Adipose tissue (tissue), 3 donors: ENCODE measurements at regions not wholly inside any gene's neighbourhood (a gene's known extent, or its start where the extent isn't known, plus 50 kb on each side); places are given as distances from the start of the nearest gene placed in this dataset.
"Not testable (repeated sequence)": the region's sequence is repeated elsewhere in the genome, so short reads cannot be mapped to it uniquely, and the experiment has no call there.

Source experiments
- H3K27ac ChIP-seq: one replicate; pipeline ENCODE4 v1.5.1; 2013; ENCODE audit warnings: low read depth, low read length
- WGBS, 3 donors: extraction: QIAGEN DNeasy Blood & Tissue Kit; methylation state at CpG; one replicate each; pipeline ENCODE4 v1.1.7; 2013; 5-methylcytosine and 5-hydroxymethylcytosine counted together
- donor health status: healthy with polysubstance abuse.
- donor health status: Bipolar disorder and iron deficiency.
- donor health status: healthy.

DNA sequence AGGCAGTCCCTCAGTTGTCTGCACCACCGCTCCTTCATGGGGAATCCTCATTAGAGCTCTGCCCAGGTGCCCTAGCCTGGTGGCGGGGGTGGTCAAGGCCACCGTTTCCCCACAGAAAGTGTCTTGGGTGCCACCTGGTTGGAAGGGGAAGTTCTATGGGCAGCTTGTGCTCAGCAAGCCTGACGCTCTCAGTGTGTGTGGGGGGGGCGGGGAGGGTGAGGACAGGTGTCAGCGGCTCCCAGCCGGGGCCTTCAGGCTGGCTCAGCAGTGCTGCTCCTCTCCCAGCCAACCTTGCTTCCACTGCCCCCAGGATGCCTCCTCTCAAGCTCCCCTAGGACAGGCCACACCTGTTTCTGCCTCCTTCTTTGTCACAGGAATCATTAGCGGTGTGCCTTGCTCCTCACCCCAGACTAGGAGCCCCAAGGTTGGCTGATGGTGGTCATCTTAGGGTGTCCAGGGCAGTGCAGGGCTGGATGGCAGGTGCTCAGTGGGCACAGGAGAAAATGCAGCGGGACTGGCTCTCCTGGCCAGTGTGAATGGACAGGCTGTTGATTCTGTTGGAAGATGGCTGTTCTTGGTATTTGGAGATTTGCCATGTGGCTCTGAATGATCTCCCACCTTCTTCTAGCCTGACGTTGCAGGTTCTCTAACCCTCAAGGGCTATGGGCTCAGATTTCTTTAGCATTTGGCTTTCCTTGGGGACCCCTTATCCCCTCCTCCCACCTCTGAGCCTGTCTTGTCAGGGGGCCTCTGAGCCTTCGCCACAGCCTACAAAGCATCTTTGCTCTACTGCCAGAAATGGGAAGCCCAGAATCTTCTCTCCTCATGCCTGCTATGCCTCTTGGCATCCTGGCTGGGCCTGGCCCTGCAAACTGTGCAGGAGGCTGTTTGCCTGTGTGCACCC, 185.8 kb upstream of the HS6ST1 start:
- WGBS, 3 donors: 82 to 84% (median 83%) methylated on average over 11 of the region's 11 CpGs
- no peak overlapping the region for H3K27ac ChIP-seq

DNA sequence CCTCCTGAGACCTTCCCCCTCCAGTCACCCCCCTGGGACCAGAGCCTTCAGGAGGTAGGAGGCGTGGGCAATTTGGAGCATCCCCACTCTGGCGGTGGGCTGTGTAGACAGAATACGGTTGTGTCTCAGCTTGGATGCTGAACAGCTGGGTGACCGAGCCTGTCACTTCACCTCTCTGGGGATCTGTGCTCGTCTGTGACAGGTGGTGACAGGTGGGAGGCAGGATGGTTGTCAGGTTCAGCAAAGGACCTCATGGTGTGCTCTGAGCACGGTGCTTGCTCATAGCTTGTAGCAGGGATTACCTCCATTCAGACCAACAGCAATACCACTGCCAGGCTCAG, 186.5 kb upstream of the HS6ST1 start:
- no peak overlapping the region for H3K27ac ChIP-seq
- WGBS, 3 donors: 85 to 92% (median 86%) methylated on average over 6 of the region's 6 CpGs

DNA sequence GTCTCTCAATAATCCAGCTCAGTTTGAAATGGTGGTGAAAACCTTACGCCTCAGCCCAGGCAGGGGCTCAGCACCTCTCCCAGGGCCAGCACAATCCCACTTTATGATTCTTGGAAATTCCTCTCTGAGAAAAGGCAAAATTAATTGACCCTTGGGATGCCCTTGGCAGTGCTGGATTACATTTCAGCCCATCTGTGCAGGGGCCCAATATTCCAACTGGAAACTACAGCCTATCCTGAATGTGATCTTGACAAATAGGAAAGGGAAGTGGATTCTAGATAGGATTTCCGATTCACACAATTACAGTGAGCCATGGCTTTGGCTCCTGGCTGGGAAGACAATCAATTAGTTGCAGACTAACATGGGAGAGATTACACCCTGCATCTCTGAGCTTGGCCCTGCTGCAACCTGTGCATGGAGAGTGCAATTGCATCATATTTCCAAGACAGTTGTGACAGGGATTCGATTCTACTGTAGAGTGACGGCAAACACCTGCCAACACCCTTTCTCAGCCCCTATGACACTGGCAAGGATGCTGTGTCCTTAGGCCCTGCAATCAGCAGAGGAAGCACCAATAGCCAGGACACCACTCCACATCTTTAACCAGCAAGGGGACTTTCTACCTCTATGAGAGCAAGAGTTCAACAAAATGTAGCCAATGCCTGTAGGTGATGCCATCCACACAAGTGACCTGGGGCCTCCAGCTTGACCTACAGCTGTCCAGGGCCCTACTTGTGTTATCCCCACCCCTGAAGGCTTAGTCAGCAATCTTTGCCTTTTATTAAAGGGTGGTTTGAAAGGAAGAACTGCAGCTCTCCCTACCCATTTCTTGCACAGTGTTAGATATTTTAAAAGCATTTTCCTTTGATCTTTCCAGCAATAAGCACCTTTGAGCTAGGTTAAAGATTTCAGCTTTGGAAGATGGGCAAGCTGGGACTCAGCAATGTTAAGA, 187.2 kb upstream of the HS6ST1 start:
- H3K27ac ChIP-seq: no peak overlapping the region
- 58 to 76% (median 68%) methylated on average over 4 of the region's 4 CpGs for WGBS, 3 donors

DNA sequence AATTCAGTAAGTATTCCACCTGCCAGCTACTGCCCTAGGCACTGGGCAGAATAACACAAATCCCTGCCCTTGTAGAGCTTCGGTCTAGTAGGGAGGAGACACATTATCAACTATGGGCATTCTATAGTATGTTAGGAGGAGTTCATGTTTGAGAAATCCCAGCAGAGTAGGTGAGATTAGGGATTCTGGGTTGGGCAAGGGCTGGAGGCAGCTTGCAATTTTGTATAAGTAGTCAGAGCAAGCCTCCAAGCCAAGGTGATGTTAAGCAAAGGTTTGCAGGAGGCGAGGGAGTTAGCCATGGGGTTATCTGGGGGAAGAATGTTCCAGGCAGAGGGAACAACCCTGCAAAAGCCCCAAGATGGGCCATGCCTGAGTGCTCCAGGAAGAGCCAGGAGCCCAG, 187.9 kb upstream of the HS6ST1 start:
- 90 to 97% (median 92%) methylated on average over 2 of the region's 2 CpGs for WGBS, 3 donors
- H3K27ac ChIP-seq: no peak overlapping the region

DNA sequence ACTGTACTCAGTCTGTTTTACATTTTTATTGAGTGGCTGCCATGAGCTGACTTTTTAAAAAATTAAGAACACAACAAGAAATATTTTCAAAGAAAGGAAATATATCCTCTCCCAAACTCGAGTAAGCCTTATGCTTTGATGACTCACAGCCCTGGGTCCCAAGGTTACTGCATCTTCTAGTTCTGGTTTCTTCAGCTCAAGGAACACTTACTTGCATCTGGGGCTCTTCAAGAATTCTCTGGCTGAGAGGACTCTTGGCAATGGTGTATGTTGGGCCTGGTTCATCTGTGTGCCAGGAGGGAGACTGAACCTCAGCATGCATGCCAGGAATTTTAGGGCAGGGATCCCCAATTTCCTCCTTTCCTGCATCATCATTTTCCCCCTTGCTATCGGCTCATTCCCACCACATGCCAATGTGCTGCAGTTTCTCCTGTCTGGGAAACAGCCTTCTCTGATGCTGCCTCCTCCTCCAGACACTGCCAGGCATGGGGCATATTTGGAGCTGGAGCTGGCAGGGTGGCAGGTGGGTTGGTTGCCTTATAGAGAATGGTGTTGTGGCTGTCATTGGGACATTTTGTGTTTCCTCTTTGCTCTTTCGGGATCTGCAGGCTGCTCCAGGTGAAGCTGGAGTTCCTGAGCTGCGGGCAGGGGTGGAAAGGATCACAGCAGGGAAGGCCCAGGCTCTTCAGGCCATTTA, 192.2 kb upstream of the HS6ST1 start:
- H3K27ac ChIP-seq: no peak overlapping the region
- 73 to 91% (median 74%) methylated on average over 4 of the region's 4 CpGs for WGBS, 3 donors

DNA sequence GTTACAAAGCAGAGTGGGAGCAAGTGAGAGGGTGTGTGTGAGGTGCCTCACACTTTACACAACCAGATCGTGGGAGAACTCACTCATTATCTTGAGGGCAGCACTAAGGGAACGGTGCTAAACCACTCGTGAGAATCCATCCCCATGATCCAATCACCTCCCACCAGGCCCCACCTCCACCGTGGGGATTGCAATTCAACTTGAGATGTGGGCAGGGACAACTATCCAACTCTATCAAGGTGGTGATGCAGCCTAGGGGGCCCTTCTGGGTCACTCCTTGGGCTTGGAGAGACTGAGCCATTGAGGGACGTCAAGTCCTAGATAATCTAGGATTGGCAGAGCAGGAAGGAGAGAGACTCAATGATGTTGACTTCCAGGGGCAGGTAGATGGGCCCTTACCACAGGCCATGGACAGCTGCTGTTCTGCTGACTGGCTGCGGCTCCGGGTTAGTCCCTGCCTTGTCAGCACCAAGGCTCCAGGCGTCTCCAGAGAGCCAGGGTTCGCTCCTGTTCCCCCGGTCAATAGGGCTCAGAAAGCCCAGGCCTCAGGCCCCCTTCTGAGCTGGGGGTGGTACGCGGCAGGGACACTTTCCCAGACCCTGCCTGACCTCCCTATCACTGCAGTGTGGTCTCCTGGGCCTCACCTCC, 193.2 kb upstream of the HS6ST1 start:
- WGBS, 3 donors: 95 to 97% (median 97%) methylated on average over 12 of the region's 12 CpGs
- no peak overlapping the region for H3K27ac ChIP-seq

DNA sequence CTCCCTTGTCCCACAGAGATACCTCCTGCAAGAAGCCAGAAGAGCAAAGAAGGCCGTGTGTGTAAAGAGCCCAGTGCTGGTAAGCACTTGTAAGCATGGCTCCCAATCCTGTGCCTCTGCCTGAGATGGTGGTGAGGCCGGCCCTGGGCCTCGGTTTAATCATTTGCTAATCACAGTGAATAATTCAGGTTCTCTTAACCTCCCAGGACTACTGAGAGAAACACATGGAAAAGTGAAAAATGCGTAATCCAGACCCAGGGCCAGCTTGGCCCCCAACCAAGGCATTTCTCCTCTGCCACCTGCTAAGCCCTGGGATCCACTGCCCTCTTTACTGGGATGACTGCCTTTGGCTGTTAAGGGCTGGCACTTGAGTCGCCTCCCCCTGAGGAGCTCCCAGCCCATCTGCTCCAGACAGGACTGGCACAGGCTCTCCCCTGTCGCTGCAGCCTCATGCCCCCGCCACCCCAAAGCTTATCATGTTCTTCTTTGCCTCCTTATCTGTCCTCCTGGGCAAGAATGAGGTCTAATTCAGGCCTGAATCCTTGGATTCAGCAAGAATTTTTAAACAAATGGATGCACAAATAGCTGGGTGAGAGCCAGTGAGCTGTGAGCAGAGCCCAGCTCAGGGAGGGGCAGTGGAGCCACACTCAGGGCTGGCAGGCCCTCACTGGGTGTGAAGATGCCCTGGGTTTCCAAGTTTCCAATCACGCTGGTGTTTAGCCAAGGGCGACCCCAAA, 193.9 kb upstream of the HS6ST1 start:
- 83 to 92% (median 90%) methylated on average over 9 of the region's 9 CpGs for WGBS, 3 donors
- no peak overlapping the region for H3K27ac ChIP-seq

DNA sequence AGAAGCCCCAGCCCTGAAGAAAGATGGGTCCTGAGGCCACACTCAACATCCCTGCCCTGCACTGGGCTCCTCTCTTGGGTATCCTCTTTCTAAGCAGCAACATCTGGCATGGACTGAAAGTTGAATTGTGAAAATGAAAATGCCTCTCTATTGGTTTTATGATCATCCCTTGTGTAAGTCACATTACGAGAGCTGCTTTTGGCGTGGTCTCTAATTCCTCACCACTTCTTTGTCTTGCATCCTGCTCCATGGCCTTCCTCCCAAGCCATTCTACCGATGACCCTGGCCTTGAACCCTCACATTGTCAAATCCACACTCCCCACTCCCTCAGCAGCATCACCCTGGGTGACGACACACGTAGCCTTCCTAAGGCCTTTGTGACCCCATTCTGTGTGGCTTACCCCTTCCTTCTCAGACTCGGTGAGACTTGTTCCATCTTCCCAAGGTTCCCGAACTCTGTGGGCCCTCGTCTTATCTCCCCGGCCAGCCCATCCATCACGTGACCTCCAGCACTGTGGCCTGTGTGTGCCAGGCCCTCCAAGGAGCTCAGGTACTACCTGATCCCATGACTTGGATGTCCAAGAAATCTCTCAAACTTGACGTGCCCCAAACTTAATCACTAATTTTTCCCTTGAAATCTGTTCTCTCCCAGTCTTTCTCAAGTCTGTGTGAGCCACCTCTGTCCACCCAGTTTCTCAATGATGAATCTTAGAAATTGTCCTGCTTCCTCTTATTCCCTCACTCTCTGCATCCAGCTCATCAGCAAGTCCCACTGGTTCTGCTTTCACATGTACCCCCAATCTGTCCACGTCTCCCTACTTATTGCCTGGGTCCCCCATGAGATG, 194.7 kb upstream of the HS6ST1 start:
- H3K27ac ChIP-seq: no peak overlapping the region
- 81 to 92% (median 88%) methylated on average over 12 of the region's 12 CpGs for WGBS, 3 donors

DNA sequence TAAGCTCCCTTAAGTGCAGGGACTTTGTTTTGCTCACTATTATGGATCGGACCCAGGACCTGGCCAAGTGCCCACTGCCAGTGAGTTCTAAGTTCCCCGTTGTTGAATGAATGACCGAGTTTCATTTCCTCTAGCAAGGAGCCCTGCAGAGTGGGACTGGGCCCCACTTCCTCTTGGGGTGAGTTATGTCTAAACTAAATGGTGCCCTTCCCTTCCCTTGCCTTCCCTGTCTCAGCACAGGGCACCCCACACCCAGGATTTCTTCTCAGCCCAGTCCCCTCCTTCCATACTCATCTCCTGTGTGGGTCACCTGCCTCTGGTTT, 195.3 kb upstream of the HS6ST1 start:
- WGBS, 3 donors: 40 to 87% (median 42%) methylated on average over 3 of the region's 3 CpGs
- no peak overlapping the region for H3K27ac ChIP-seq

DNA sequence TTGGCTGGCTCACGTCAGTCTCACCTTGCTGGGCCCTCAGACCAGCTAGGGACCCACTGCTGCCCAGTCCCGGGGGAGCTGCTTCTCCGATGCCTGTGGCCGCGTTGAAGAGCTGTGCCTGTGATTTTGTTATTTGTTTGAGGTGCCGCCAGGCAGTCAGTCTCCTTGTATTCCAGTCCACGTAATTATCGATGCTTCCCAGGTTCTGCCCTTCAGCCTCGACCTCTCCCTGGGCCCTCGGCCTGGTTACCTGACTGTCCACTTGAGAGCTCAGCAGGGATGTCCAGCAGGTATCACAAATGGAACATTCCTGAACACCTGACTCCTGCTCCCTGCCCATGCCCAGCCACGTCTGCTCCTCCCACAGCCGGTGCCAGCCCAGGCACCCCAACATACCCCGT, 195.9 kb upstream of the HS6ST1 start:
- WGBS, 3 donors: 95 to 97% (median 96%) methylated on average over 13 of the region's 13 CpGs
- H3K27ac ChIP-seq: no peak overlapping the region

DNA sequence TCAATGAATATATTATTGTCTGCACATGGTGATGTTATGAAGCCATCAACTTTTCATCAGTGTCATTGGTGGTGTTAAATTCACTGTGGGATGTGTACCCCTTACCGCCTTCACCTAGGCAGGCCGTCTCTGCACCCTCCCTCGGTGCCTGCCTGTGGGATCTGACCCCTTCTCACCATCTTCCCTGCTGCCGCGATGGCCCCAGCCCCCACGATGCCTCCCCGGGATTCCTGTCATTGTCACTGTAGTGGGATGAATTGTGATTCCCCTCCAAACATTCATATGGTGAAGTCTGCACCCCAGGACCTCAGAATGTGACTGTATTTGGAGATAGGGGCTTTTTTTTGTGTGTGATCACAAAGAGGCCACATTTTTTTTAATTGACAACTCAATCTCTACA, 198.3 kb upstream of the HS6ST1 start:
- H3K27ac ChIP-seq: no peak overlapping the region
- WGBS, 3 donors: 80 to 89% (median 87%) methylated on average over 7 of the region's 7 CpGs

DNA sequence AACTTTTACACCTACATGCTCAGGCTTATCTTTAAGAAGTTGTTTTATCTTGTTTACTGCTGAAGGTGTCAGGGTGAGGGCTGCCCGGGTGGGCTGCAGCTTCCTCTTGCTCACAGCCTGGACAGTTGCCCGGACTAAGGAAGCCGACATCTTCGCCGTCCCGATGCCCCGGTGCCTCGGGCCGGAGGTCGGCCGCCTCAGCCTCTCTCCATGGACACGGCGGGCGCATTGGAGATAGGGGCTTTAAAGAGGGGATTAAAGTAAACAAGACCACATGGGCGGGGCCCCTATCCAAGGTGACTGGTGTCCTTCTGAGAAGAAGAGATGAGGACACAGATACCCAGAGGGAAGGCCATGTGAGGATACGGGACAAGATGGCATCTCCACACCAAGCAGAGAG, 200.4 kb upstream of the HS6ST1 start:
- 87 to 94% (median 94%) methylated on average over 16 of the region's 16 CpGs for WGBS, 3 donors
- not testable (repeated sequence) for H3K27ac ChIP-seq

DNA sequence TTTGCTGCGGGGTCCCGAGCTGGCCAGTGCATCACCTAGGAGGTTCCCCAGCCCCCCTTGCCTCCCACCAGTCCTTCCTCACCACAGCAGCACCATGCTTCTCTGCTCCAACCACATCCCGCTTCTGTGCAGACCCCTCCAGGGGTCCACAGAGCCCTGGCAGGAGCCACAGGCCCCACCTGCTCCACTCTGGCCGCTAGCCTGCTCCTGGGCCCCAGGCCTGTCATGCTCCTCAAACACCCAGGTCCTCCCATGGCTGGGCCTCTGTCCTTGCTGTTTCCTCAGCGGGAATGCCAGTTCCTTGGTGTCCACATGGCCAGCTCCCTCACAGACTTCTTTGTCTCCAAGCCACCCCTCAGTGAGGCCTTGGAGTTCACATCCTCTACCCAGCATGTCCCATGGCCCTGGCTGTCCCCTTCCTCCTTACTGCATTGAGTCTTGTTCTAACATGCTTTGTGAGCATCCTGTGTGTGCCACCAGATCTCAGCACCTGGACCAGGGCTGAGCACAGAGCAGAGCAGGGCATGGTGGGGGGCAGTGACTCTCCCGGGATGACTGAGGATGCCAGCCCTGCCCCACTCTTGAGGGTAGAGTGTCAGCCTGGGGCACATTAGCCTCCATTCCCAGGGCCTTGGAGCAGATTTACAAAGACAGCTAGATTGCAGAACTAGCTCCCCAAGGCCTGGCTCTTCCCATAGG, 201.0 kb upstream of the HS6ST1 start:
- WGBS, 3 donors: 93 to 98% (median 96%) methylated on average over 6 of the region's 6 CpGs

DNA sequence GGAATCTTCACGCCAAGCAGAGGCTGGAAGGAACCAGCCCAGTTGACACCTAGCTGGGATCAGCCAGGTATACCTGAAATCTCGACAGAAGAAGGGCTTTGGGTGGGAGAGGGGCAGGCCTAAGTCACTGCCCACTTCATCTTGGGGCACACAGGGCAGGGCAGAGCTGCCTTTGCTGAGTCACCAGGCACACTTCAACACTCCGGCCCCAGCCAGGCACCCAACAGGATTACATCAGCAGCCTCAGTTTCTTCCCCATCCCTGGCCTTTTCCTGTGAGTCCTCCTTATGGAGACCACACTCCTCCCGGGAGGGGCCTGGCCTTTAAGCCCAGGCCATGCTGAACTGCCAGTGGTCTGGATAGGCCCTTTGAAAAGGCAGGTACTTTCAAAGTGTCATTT, 201.7 kb upstream of the HS6ST1 start:
- WGBS, 3 donors: 74 to 92% (median 79%) methylated on average over 4 of the region's 4 CpGs
- H3K27ac ChIP-seq: no peak overlapping the region

More for the DNA sequence above, 201.0 kb upstream of the HS6ST1 start:
- no peak overlapping the region for H3K27ac ChIP-seq

DNA sequence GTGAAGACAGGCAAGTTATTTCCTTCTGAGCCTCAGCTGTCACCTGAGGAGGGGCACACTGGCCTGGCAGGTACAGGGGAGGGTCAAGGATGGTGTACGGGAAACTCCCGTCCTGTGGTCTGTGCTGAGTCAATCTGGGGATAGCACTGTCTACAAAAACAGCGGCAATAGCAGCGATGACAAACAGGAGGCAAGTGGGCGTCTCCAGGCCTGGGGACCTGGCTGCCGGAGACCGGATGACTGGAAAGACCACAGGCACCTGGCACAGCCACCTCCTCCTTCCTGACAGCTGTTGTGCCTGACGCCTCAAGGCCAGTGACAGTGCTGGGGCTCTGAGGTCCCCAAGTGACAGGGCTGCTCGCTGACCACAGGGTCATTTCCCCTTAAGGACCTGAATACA, 202.1 kb upstream of the HS6ST1 start:
- WGBS, 3 donors: 42 to 85% (median 55%) methylated on average over 9 of the region's 9 CpGs
- H3K27ac ChIP-seq: no peak overlapping the region

DNA sequence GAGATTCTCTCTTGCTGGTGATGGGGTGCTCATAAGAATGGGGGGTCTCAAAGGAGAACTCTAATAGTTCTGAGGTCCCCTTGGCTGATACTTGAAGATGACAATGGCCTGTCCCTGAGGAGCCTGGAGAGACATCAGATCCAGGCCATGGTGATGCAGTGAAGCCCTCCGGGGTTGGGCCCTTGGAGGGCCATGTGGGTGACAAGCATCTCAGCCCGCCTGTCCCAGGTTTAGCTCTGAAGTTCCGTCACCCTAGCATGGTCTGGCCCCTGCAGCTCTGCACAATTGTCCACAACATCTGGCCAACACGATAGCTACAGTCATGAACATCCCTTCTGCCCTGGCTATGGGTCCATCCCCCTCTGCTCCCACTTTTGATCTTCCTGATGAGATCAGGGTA, 202.8 kb upstream of the HS6ST1 start:
- WGBS, 3 donors: 95 to 97% (median 95%) methylated on average over 4 of the region's 4 CpGs
- H3K27ac ChIP-seq: no peak overlapping the region

DNA sequence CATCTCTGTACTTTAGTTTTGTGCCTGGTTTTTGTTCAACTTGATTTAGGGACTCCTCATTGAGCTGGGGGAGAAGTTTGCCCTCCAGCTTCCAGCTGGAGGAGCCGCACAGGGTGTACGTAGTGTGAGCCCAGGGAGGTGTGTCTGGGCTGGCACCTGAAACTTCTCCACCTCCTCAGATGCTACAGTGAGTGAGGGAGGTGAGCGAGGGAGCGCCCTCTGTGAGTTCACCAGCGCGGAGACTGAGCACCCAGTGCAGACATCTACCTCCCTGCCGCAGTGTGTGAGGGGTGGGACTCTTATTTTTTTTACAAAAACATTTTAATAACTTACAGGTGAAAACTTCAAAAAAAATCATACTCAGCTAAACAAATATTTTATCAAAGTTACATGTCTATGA, 204.2 kb upstream of the HS6ST1 start:
- 85 to 93% (median 91%) methylated on average over 7 of the region's 7 CpGs for WGBS, 3 donors
- H3K27ac ChIP-seq: no peak overlapping the region
